Ascending aorta (tissue), 2 donors: ENCODE measurements at regions not wholly inside any gene's neighbourhood (a gene's known extent, or its start where the extent isn't known, plus 50 kb on each side); places are given as distances from the start of the nearest gene placed in this dataset.

ENCODE experiments used
- DNase-seq, 2 donors: peaks; one replicate each; pipeline ENCODE4 v3.0.0-alpha.2; 2019; ENCODE audit warnings: low spot score in 2 of 2
- H3K27ac ChIP-seq, 2 donors: fragments of 200-600 bp; sonication (generic); one replicate each; pipeline ENCODE4 v1.5.1; 2016 to 2017; ENCODE audit warnings: mild to moderate bottlenecking in 1 of 2
- H3K27me3 ChIP-seq: fragments of 200-600 bp; sonication (generic); one replicate; pipeline ENCODE4 v1.5.1; 2017
- H3K36me3 ChIP-seq, 2 donors: fragments of 200-600 bp; sonication (generic); one replicate each; pipeline ENCODE4 v1.5.1; 2016
- H3K4me1 ChIP-seq, 2 donors: fragments of 200-600 bp; sonication (generic); one replicate each; pipeline ENCODE4 v1.5.1; 2016 to 2017; ENCODE audit warnings: mild to moderate bottlenecking in 1 of 2
- H3K4me3 ChIP-seq, 2 donors: fragments of 200-600 bp; sonication (generic); one replicate each; pipeline ENCODE4 v1.5.1; 2016 to 2017; ENCODE audit warnings: mild to moderate bottlenecking in 1 of 2
- H3K9me3 ChIP-seq, 2 donors: fragments of 200-600 bp; sonication (generic); one replicate each; pipeline ENCODE4 v1.5.1; 2016
- CTCF ChIP-seq, 3 experiments: fragments of 200-600 bp in 2 of 3; fragments of 450-650 bp in 1 of 3; sonication (generic) in 2 of 3; IDR thresholded peaks; one replicate each; pipeline ENCODE4 v1.5.1; 2016 to 2019; ENCODE audit warnings: antibody characterized with exemption in 3 of 3, mild to moderate bottlenecking in 1 of 3, moderate library complexity in 1 of 3
- intact Hi-C: fragments of 100-400 bp; cut with DNase I; formaldehyde crosslinking; loops from one replicate; pipeline ENCODE4 v1.15.1; 2023

GRCh38 chr15:70378126-70379031 lies 280.7 kb upstream of the TLE3 start:
- H3K36me3 ChIP-seq, result no peaks in the 10 kb centered on the region
- no peaks in the 10 kb centered on the region for H3K27me3 ChIP-seq
- no peaks in the 10 kb centered on the region for H3K9me3 ChIP-seq
- peak in 1 of 2 donors; percentile 59 for DNase-seq
- intact Hi-C loops, result loop anchor here (5.0 to 10.0 kb wide), 3 partner anchors 104 to 1856 kb away; partner anchors contain the start of genes PKM and TLE3
- H3K27ac ChIP-seq, result no peak overlapping the region
- TF ChIP-seq CTCF (IDR thresholded peaks at IDR 0.05), result no peak
- no peak overlapping the region for H3K4me3 ChIP-seq
- H3K4me1 ChIP-seq, result peaks cover 0 to 21% of the 10 kb centered on the region in 2 donors

- Histone ChIP-seq H3K4me1 (peaks cover 0 to 21% of the 10 kb centered on the region in 2 donors), H3K36me3 (no peaks in the 10 kb centered on the region), H3K27ac (peak overlapping the region; percentile 49 to 50), H3K4me3 (peak overlapping the region; percentile 25 to 52), H3K27me3 (no peaks in the 10 kb centered on the region), H3K9me3 (no peaks in the 10 kb centered on the region)
- DNase-seq, result peak in 1 of 2 donors; percentile 66
- no peak for TF ChIP-seq CTCF (IDR thresholded peaks at IDR 0.05)
- intact Hi-C loops, result loop anchor here (5.0 to 10.0 kb wide), 3 partner anchors 102 to 1858 kb away; partner anchors contain the start of genes PKM and TLE3
Observed at GRCh38 chr15:70376929-70377691, 279.4 kb upstream of the TLE3 start.

- Histone ChIP-seq H3K4me3 (peak overlapping the region; percentile 25 to 52), H3K9me3 (no peaks in the 10 kb centered on the region), H3K27me3 (no peaks in the 10 kb centered on the region), H3K4me1 (peaks cover 0 to 21% of the 10 kb centered on the region in 2 donors), H3K36me3 (no peaks in the 10 kb centered on the region), H3K27ac (peak overlapping the region; percentile 49 to 50)
- DNase-seq, result peak in 1 of 2 donors; percentile 51
- no peak for TF ChIP-seq CTCF (IDR thresholded peaks at IDR 0.05)
- intact Hi-C loops, result loop anchor here (5.0 to 10.0 kb wide), 3 partner anchors 101 to 1859 kb away; partner anchors contain the start of genes PKM and TLE3
Observed at GRCh38 chr15:70376031-70376928, 278.6 kb upstream of the TLE3 start.

GRCh38 chr15:70375586-70375985 lies 277.9 kb upstream of the TLE3 start:
- no peaks in the 10 kb centered on the region for H3K9me3 ChIP-seq
- no peak overlapping the region for H3K4me3 ChIP-seq
- intact Hi-C loops, result loop anchor here (5.0 to 10.0 kb wide), 3 partner anchors 101 to 1859 kb away; partner anchors contain the start of genes PKM and TLE3
- H3K27me3 ChIP-seq, result no peaks in the 10 kb centered on the region
- H3K4me1 ChIP-seq, result peaks cover 0 to 21% of the 10 kb centered on the region in 2 donors
- TF ChIP-seq CTCF (IDR thresholded peaks at IDR 0.05), result no peak
- H3K27ac ChIP-seq, result no peak overlapping the region
- no peaks in the 10 kb centered on the region for H3K36me3 ChIP-seq
- DNase-seq, result peak in 1 of 2 donors; percentile 34
